Muscle layer of duodenum (tissue), 2 donors: ENCODE measurements at regions not wholly inside any gene's neighbourhood (a gene's known extent, or its start where the extent isn't known, plus 50 kb on each side); places are given as distances from the start of the nearest gene placed in this dataset.
"Not testable (repeated sequence)": the region's sequence is repeated elsewhere in the genome, so short reads cannot be mapped to it uniquely, and the experiment has no call there.

Experiments used
- H3K27ac ChIP-seq: one replicate; pipeline ENCODE4 v1.7.0; 2013; ENCODE audit warnings: mild to moderate bottlenecking, low read length
- H3K27me3 ChIP-seq: one replicate; pipeline ENCODE4 v1.7.0; 2013; ENCODE audit warnings: low read depth, mild to moderate bottlenecking, control low read depth, low read length
- H3K36me3 ChIP-seq, 2 donors: one replicate each; pipeline ENCODE4 v1.7.0; 2013; ENCODE audit warnings: low read length in 2 of 2, control low read depth in 1 of 2, mild to moderate bottlenecking in 1 of 2; ENCODE audit not compliant: insufficient read depth in 2 of 2, control insufficient read depth in 1 of 2
- H3K4me1 ChIP-seq, 2 donors: one replicate each; pipeline ENCODE4 v1.7.0; 2013; ENCODE audit warnings: low read length in 2 of 2, mild to moderate bottlenecking in 2 of 2, control low read depth in 1 of 2, moderate library complexity in 1 of 2; ENCODE audit not compliant: insufficient read depth in 2 of 2, control insufficient read depth in 1 of 2
- H3K4me3 ChIP-seq, 2 donors: one replicate each; pipeline ENCODE4 v1.7.0; 2013; ENCODE audit warnings: low read length in 2 of 2, low read depth in 1 of 2, mild to moderate bottlenecking in 1 of 2
- H3K9me3 ChIP-seq, 2 donors: one replicate each; pipeline ENCODE4 v1.7.0; 2013; ENCODE audit warnings: low read length in 2 of 2, control low read depth in 1 of 2, mild to moderate bottlenecking in 1 of 2; ENCODE audit not compliant: control insufficient read depth in 1 of 2
- donor health status: healthy.

- not testable (repeated sequence) for H3K27ac ChIP-seq, H3K27me3 ChIP-seq, H3K4me3 ChIP-seq, H3K4me1 ChIP-seq, H3K36me3 ChIP-seq
- peaks cover 3 to 15% of the 10 kb centered on the region in 2 donors for H3K9me3 ChIP-seq
These were observed 160.5 kb downstream of the OR4A47 start for GRCh38 chr11:48649064-48649463.

GRCh38 chr11:48669146-48669545, 180.6 kb downstream of the OR4A47 start:
- no peaks in the 10 kb centered on the region for H3K4me1 ChIP-seq
- no peak overlapping the region for H3K27ac ChIP-seq
- no peaks in the 10 kb centered on the region for H3K36me3 ChIP-seq
- H3K27me3 ChIP-seq, result no peaks in the 10 kb centered on the region
- H3K9me3 ChIP-seq, result peaks cover 0 to 69% of the 10 kb centered on the region in 2 donors
- H3K4me3 ChIP-seq, result no peak overlapping the region

- Histone ChIP-seq H3K27me3 (no peaks in the 10 kb centered on the region), H3K4me3 (peak overlapping the region in 1 of 2 donors; percentile 17), H3K9me3 (peaks cover 0 to 58% of the 10 kb centered on the region in 2 donors), H3K36me3 (no peaks in the 10 kb centered on the region), H3K27ac (no peak overlapping the region), H3K4me1 (no peaks in the 10 kb centered on the region)
These were observed 187.4 kb downstream of the OR4A47 start for GRCh38 chr11:48675945-48676344.

DNA sequence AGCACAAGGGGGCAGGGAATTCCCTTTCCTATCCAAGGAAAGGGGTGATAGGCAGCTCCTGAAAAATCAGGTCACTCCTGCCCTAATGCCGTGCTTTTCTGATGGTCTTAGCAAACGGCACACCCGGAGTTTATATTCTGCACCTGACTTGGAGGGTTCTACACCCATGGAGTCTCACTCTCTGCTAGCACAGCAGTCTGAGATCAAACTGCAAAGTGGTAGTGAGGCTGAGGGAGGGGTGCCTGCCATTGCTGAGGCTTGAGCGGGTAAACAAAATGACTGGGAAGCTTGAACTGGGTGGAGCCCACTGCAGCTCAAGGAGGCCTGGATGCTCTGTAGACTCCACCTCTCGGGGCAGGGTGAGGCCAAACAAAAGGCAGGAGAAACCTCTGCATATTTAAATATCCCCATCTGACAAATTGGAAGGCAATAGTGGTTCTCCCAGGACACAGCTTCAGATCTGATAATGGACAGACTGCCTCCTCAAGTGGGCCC, 194.7 kb downstream of the OR4A47 start:
- no peak overlapping the region for H3K27ac ChIP-seq
- no peaks in the 10 kb centered on the region for H3K4me1 ChIP-seq
- H3K27me3 ChIP-seq, result no peaks in the 10 kb centered on the region
- H3K9me3 ChIP-seq, result peaks cover 0 to 12% of the 10 kb centered on the region in 2 donors
- peak overlapping the region in 1 of 2 donors; percentile 0 for H3K4me3 ChIP-seq
- no peaks in the 10 kb centered on the region for H3K36me3 ChIP-seq

- not testable (repeated sequence) for H3K36me3 ChIP-seq, H3K27ac ChIP-seq, H3K27me3 ChIP-seq, H3K4me1 ChIP-seq, H3K4me3 ChIP-seq
- peaks cover 0 to 37% of the 10 kb centered on the region in 2 donors for H3K9me3 ChIP-seq
These were observed 240.9 kb downstream of the OR4A47 start for GRCh38 chr11:48729503-48729902.

GRCh38 chr11:48750081-48750480, 233.6 kb downstream of the TRIM51G start:
- H3K27ac ChIP-seq, H3K27me3 ChIP-seq, H3K36me3 ChIP-seq, H3K4me1 ChIP-seq, H3K4me3 ChIP-seq: not testable (repeated sequence)
- H3K9me3 ChIP-seq, result peaks cover 0 to 16% of the 10 kb centered on the region in 2 donors
